ENCODE measurements at regions not wholly inside any gene's neighbourhood (a gene's known extent, or its start where the extent isn't known, plus 50 kb on each side); places are given as distances from the start of the nearest gene placed in this dataset.

- ChIA-PET CTCF (no interaction called here), POLR2A (ENCODE audit: unreplicated experiment) (no interaction called here)
- WGBS, 2 experiments (ENCODE audit: extremely low coverage in 2 of 2, insufficient read length in 1 of 2): 29% methylated on average over 3 of the region's 7 CpGs; no CpG with 5 or more reads in 1 of the 2 experiments
- no peak overlapping the region for H3K4ac ChIP-seq (ENCODE audit: low read depth, low read length)
- H2AK5ac ChIP-seq (ENCODE audit: low read depth, low read length): no peak overlapping the region
- in situ Hi-C loops (cut with MboI; ENCODE audit: low sequenced_read_pairs): loop anchor here (25.0 kb wide), 1 partner anchor 594 kb away; the partner anchor contains the start of gene XYLT1
- H4K20me1 ChIP-seq (ENCODE audit: insufficient read depth, low read length): no peaks in the 10 kb centered on the region
- H3K4me2 ChIP-seq (ENCODE audit: low read depth, low read length): no peak overlapping the region
- H4K5ac ChIP-seq (ENCODE audit: low read depth, low read length): no peak overlapping the region
- no peaks in the 10 kb centered on the region for H3K9me1 ChIP-seq (ENCODE audit: insufficient read depth, low read length)
- H3K18ac ChIP-seq (ENCODE audit: low read depth, low read length): no peak overlapping the region
- H2AFZ ChIP-seq (replicated peaks; ENCODE audit: low read length, poor library complexity): no peak overlapping the region
- no TSS peak for BruUV-seq (replicated peaks)
- H2BK15ac ChIP-seq (ENCODE audit: low read depth, low read length): no peak overlapping the region
- intact Hi-C loops (cut with micrococcal nuclease): no loop called here
- H3K27ac ChIP-seq (ENCODE audit: insufficient read depth, low read length): no peak overlapping the region
- no peaks in the 10 kb centered on the region for H3K27me3 ChIP-seq (ENCODE audit: control insufficient read depth, insufficient read depth, low read length)
- DNase-seq: no peak
- no peak for ATAC-seq (ENCODE audit: low read depth)
- no peak overlapping the region for H2BK120ac ChIP-seq (ENCODE audit: low read depth, low read length)
- no peak overlapping the region for H4K91ac ChIP-seq (ENCODE audit: insufficient read depth, low read depth, low read length)
- no peak overlapping the region for H3K56ac ChIP-seq (ENCODE audit: extremely low read depth, insufficient read depth, low read length)
- no peak overlapping the region for H2BK5ac ChIP-seq (ENCODE audit: low read depth, low read length, poor library complexity, severe bottlenecking)
- dilution Hi-C loops (cut with HindIII; ENCODE audit: low sequenced_read_pairs, unreplicated experiment): no loop called here
- H4K8ac ChIP-seq (ENCODE audit: low read depth in 2 of 2, low read length in 2 of 2): no peak overlapping the region
- no peak overlapping the region for H3K23ac ChIP-seq (ENCODE audit: low read depth, low read length)
- H3K14ac ChIP-seq (replicated peaks; ENCODE audit: low read depth, low read length): no peak overlapping the region
- H3K9ac ChIP-seq (ENCODE audit: low read depth, low read length): no peak overlapping the region
- no peak for TF ChIP-seq ELK1 (IDR thresholded peaks at IDR 0.05; ENCODE audit: borderline replicate concordance, low read depth, low read length)
- no peaks in the 10 kb centered on the region for H3K4me1 ChIP-seq (ENCODE audit: control insufficient read depth, insufficient read depth, low read length)
- H3K9me3 ChIP-seq (ENCODE audit: control insufficient read depth, insufficient read depth, low read length): no peaks in the 10 kb centered on the region
- no peak overlapping the region for H2AK9ac ChIP-seq (replicated peaks; ENCODE audit: low read depth, low read length, poor library complexity)
- no peaks in the 10 kb centered on the region for H3K79me1 ChIP-seq (ENCODE audit: low read depth in 1 of 2, low read length in 2 of 2)
- no peaks in the 10 kb centered on the region for H3K36me3 ChIP-seq (ENCODE audit: control insufficient read depth, insufficient read depth, low read length)
- H3K4me3 ChIP-seq (ENCODE audit: insufficient read depth, low read depth, low read length): no peak overlapping the region
- no peak overlapping the region for H2BK20ac ChIP-seq (ENCODE audit: low read depth, low read length)
Observed at GRCh38 chr16:16867973-16868372, 489.0 kb downstream of the NPIPA7 start.
